NB4 (cell line): ENCODE measurements at regions not wholly inside any gene's neighbourhood (a gene's known extent, or its start where the extent isn't known, plus 50 kb on each side); places are given as distances from the start of the nearest gene placed in this dataset.

Experiments
- DNase-seq: peaks from one replicate; pipeline ENCODE4 v3.0.0; 2010; ENCODE audit warnings: low read depth
- H3K4me3 ChIP-seq: one replicate; pipeline ENCODE4 v1.5.1; 2011; ENCODE audit warnings: mild to moderate bottlenecking, low read depth, low read length, moderate library complexity
- MYC ChIP-seq: IDR thresholded peaks from 2 replicates; pipeline ENCODE4 v1.6.1; 2011; ENCODE audit warnings: low read depth, low read length
- POLR2A ChIP-seq: IDR thresholded peaks from 2 replicates; pipeline ENCODE4 v1.6.1; 2011; ENCODE audit warnings: mild to moderate bottlenecking; ENCODE audit not compliant: insufficient read length; ENCODE audit errors: extremely low read depth
- TF ChIP-seq, protein P1 (sequence below): IDR thresholded peaks from one replicate; pipeline ENCODE4 v1.5.1; 2012; ENCODE audit warnings: low read depth, low read length
- TF ChIP-seq, protein P2 (sequence below): IDR thresholded peaks from 2 replicates; pipeline ENCODE4 v1.6.1; 2011; ENCODE audit warnings: low read depth, low read length

DNA sequence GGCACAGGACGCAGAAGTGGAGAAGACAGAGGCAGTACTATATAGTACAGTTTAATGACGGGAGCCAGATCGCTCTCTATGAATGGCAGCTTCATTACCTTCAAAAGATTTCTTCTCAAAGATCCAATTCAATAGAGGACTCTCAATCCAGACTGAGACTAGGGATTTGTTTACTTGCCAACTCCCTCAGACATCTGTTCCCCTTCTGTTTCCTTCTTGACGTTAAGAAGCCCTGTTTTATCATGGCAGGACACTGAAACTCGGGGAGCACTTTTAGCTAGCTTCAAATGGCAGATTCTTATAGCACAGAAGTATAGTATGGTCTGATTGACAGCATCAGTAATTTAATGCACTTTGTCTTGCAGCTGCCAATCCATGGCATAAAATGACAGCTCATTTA lies 747.3 kb upstream of the C9orf72 start:
- H3K4me3 ChIP-seq, result no peak overlapping the region
- no peak for DNase-seq
- TF ChIP-seq MYC (no peak), POLR2A (no peak)
- TF ChIP-seq, protein P1, sequence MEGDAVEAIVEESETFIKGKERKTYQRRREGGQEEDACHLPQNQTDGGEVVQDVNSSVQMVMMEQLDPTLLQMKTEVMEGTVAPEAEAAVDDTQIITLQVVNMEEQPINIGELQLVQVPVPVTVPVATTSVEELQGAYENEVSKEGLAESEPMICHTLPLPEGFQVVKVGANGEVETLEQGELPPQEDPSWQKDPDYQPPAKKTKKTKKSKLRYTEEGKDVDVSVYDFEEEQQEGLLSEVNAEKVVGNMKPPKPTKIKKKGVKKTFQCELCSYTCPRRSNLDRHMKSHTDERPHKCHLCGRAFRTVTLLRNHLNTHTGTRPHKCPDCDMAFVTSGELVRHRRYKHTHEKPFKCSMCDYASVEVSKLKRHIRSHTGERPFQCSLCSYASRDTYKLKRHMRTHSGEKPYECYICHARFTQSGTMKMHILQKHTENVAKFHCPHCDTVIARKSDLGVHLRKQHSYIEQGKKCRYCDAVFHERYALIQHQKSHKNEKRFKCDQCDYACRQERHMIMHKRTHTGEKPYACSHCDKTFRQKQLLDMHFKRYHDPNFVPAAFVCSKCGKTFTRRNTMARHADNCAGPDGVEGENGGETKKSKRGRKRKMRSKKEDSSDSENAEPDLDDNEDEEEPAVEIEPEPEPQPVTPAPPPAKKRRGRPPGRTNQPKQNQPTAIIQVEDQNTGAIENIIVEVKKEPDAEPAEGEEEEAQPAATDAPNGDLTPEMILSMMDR, result no peak
- TF ChIP-seq, protein P2, sequence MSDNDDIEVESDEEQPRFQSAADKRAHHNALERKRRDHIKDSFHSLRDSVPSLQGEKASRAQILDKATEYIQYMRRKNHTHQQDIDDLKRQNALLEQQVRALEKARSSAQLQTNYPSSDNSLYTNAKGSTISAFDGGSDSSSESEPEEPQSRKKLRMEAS, result no peak

DNA sequence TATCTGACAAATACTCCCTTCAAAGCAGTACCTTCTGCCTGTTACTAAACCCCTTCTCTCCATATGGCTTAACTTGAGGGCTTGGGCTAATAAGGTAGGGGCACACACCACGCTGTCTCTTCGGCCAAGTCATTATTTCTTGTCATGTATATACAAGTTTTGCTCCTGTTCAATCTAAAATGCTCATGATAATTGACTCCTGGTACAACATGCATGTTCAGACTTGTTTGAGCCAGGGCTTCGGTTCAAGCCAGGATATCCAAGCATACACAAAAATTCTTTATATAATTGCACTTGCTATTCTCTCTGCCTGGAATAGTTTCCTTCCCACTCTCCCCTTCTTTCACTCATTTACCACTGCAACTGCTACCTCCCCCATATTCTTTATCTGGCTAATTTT lies 756.0 kb upstream of the C9orf72 start:
- TF ChIP-seq POLR2A (no peak), MYC (no peak)
- TF ChIP-seq, protein P2, result no peak
- TF ChIP-seq, protein P1, result no peak
- no peak overlapping the region for H3K4me3 ChIP-seq
- no peak for DNase-seq

DNA sequence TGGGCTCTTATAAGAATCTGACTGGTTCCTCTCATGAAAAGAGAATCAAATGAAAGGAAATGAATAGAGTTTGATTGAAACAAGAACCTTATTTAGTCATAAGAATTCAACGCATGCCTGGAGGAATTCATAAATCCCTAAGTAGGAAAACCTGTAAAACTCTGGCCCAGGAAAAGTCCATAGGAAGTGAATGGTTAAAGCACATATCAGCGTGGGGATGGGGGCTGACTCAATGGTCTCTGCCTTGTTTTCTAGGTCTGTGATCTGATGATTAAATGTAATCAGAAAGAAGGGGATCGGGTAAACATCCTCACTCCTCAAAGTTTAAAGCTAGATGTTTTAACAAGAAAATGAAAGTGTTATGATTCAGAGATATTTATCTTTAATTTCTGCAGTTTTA lies 759.4 kb upstream of the C9orf72 start:
- TF ChIP-seq, protein P2, result no peak
- TF ChIP-seq POLR2A (no peak), MYC (no peak)
- TF ChIP-seq, protein P1, result no peak
- DNase-seq, result no peak
- H3K4me3 ChIP-seq, result no peak overlapping the region

DNA sequence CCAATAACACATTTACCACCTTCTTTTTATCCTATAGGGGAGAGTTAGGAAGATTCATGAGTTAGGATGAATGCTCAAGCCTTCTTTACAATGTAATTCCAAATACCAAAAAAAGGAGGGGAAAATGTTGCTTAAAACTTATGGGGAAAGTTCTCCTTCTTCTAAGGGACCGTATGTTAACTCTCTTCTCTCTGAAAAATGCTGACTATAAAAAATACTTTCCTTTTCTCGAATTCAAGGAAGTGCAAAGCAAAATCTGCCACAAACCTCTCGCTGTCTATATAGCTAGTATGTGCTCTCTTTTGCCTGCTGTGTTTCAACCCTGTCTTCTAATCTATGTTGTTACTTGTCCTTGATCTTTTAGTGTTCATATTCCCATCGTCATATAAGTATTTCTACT lies 768.6 kb upstream of the C9orf72 start:
- H3K4me3 ChIP-seq, result no peak overlapping the region
- DNase-seq, result no peak
- TF ChIP-seq MYC (no peak), POLR2A (no peak)
- TF ChIP-seq, protein P1, result no peak
- TF ChIP-seq, protein P2, result no peak

DNA sequence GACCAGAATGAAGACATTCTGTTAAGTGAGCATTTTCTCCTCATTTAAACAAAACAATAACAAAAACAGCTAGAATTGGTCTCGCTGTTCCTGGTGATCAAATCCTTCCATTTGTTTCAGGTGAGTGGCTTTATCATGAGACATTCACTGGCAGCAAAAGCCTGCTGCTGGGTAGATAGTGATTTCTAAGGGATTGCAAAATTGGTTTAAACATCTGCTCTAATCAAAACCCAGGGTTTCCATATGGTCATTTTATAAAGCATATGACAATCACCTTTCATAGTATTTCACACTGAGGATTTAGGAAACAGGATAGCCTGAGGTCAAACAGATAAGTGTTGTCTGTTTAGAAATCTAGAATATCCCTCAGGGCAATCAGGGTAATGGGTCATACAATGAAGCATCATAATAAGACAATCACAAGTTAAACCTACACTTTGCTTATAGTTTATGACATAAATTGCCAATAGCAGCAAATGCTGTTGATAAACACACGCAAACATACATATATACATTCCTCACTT lies 769.6 kb upstream of the C9orf72 start:
- no peak for TF ChIP-seq MYC
- TF ChIP-seq, protein P2, result no peak
- TF ChIP-seq, protein P1, result no peak
- TF ChIP-seq POLR2A, result no peak
- no peak overlapping the region for H3K4me3 ChIP-seq
- no peak for DNase-seq

DNA sequence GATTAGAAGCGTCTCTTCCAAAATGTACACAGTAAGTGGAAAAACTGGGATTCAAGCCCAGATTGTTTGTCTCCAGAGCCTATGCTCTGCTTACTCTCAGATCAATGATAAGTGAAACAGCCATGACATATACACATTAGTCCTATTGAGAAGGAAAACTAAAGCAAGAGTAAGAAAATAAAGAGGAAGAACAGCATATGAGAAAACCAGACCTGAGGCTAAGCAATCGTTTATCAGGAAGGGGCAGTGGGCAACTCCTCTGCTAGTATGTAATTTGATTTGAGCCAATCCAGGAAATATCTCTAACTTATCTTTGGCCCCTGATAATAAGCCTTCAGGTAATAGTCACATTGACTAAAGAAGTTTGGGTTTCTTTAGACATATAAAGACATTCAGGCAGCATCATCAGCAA lies 789.9 kb upstream of the C9orf72 start:
- no peak overlapping the region for H3K4me3 ChIP-seq
- no peak for DNase-seq
- TF ChIP-seq MYC (no peak), POLR2A (no peak)
- TF ChIP-seq, protein P1, result no peak
- TF ChIP-seq, protein P2, result no peak
